A673 (cell line): ENCODE measurements at regions not wholly inside any gene's neighbourhood (a gene's known extent, or its start where the extent isn't known, plus 50 kb on each side); places are given as distances from the start of the nearest gene placed in this dataset.

Experiments
- EZH2 ChIP-seq: fragments of 200-600 bp; sonication (generic); IDR thresholded peaks from 2 replicates; pipeline ENCODE4 v1.6.1; 2017; ENCODE audit warnings: borderline replicate concordance, low read depth, mild to moderate bottlenecking, mixed read lengths, antibody characterized with exemption, low read length; ENCODE audit not compliant: poor library complexity, severe bottlenecking
- TF ChIP-seq, protein P1 (sequence below): fragments of 300-800, 200-600 bp; sonication (generic); conservative IDR thresholded peaks from 2 replicates; pipeline ENCODE4 v1.5.1; 2017; ENCODE audit warnings: low read depth, mild to moderate bottlenecking, antibody characterized with exemption, low read length, moderate library complexity, mixed read lengths

DNA sequence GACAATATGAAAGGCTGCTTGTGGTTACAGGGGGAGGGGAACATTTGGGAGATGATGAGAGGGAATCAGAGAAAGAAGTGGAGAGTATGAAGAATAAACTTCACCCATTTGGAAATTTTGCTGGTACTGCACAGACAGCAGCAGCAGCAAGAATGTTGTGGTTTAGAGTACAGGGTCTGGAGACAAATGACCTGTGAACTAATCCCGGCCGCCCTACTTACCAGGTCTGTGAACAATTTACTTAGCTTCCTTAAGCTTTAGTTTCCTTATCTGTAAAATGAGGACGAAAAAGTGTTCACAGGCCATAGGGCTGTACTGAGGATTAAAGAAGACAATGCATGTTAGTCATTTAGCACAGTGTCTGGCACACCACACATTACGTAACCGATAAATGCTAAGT is 685.4 kb upstream of the CELF4 start:
- TF ChIP-seq, protein P1, sequence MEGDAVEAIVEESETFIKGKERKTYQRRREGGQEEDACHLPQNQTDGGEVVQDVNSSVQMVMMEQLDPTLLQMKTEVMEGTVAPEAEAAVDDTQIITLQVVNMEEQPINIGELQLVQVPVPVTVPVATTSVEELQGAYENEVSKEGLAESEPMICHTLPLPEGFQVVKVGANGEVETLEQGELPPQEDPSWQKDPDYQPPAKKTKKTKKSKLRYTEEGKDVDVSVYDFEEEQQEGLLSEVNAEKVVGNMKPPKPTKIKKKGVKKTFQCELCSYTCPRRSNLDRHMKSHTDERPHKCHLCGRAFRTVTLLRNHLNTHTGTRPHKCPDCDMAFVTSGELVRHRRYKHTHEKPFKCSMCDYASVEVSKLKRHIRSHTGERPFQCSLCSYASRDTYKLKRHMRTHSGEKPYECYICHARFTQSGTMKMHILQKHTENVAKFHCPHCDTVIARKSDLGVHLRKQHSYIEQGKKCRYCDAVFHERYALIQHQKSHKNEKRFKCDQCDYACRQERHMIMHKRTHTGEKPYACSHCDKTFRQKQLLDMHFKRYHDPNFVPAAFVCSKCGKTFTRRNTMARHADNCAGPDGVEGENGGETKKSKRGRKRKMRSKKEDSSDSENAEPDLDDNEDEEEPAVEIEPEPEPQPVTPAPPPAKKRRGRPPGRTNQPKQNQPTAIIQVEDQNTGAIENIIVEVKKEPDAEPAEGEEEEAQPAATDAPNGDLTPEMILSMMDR: no peak
- TF ChIP-seq EZH2: no peak
